ENCODE measurements at regions not wholly inside any gene's neighbourhood (a gene's known extent, or its start where the extent isn't known, plus 50 kb on each side); places are given as distances from the start of the nearest gene placed in this dataset.

DNA sequence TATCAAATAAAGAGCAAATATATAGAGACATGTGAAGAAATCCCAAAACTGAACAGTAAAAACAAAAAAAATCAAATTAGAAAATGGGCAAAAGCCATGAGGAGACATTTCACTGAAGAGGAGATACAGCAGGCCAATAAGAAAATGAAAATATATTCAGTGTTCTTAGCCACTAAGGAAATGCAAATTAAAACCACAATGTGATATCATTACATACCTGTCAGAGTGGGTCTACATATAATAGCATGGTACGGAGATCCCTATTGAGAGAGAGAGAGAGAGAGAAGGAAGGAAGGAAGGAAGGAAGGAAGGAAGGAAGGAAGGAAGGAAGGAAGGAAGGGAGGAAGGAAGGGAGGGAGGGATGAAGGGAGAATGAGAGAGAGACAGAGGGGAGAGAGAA is 707.0 kb upstream of the ACTRT1 start:
- H3K9me3 ChIP-seq, result no peaks in the 10 kb centered on the region
- H3K27me3 ChIP-seq, result no peaks in the 10 kb centered on the region
- WGBS, 4 donors, result 57 to 83% (median 70%) methylated on average over 1 of the region's 1 CpG
- intact Hi-C loops (cut with DNase I), result no loop called here
- no peaks in the 10 kb centered on the region for H3K4me1 ChIP-seq
- no peak overlapping the region for H3K4me3 ChIP-seq
- ATAC-seq (no peak), DNase-seq (no peak)
- TF ChIP-seq POLR2A (IDR thresholded peaks at IDR 0.05), result no peak
- TF ChIP-seq, protein P1, sequence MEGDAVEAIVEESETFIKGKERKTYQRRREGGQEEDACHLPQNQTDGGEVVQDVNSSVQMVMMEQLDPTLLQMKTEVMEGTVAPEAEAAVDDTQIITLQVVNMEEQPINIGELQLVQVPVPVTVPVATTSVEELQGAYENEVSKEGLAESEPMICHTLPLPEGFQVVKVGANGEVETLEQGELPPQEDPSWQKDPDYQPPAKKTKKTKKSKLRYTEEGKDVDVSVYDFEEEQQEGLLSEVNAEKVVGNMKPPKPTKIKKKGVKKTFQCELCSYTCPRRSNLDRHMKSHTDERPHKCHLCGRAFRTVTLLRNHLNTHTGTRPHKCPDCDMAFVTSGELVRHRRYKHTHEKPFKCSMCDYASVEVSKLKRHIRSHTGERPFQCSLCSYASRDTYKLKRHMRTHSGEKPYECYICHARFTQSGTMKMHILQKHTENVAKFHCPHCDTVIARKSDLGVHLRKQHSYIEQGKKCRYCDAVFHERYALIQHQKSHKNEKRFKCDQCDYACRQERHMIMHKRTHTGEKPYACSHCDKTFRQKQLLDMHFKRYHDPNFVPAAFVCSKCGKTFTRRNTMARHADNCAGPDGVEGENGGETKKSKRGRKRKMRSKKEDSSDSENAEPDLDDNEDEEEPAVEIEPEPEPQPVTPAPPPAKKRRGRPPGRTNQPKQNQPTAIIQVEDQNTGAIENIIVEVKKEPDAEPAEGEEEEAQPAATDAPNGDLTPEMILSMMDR (IDR thresholded peaks at IDR 0.05), result no peak
- no peaks in the 10 kb centered on the region for H3K36me3 ChIP-seq
- no peak overlapping the region for H3K27ac ChIP-seq

GRCh38 chrX:128754130-128754529 is 701.9 kb upstream of the ACTRT1 start:
- DNase-seq (no peak), ATAC-seq (no peak)
- Histone ChIP-seq H3K27me3 (no peaks in the 10 kb centered on the region), H3K4me3 (no peak overlapping the region), H3K27ac (no peak overlapping the region), H3K4me1 (no peaks in the 10 kb centered on the region), H3K9me3 (no peaks in the 10 kb centered on the region), H3K36me3 (no peaks in the 10 kb centered on the region)
- TF ChIP-seq, protein P1 (IDR thresholded peaks at IDR 0.05), result no peak
- TF ChIP-seq POLR2A (IDR thresholded peaks at IDR 0.05), result no peak
- intact Hi-C loops (cut with DNase I), result no loop called here

DNA sequence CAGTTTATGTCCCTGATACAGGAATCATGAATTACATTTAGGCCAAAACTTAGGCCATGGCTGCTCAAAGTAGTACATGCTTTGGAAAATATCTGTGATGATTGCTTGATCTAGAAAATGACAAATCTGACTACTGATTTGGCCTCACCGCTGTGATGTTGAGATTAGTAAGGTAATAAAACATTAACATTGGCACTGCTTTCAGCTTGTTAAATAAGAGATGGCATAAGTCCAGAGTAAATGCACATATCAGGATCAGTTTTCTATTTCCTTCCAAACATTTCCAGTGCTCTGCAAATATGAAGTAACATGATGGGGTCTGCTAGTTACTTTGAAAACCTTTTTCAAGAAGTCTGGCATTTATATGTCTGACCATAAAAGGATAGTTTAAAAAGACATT is 687.3 kb upstream of the ACTRT1 start:
- intact Hi-C loops (cut with DNase I), result no loop called here
- H3K27me3 ChIP-seq, result no peaks in the 10 kb centered on the region
- ATAC-seq, result no peak
- no peaks in the 10 kb centered on the region for H3K36me3 ChIP-seq
- WGBS, 4 donors, result 62 to 78% (median 73%) methylated on average over 1 of the region's 1 CpG
- no peak for DNase-seq
- H3K9me3 ChIP-seq, result no peaks in the 10 kb centered on the region
- TF ChIP-seq, protein P1 (IDR thresholded peaks at IDR 0.05), result no peak
- TF ChIP-seq POLR2A (IDR thresholded peaks at IDR 0.05), result no peak
- no peaks in the 10 kb centered on the region for H3K4me1 ChIP-seq
- H3K27ac ChIP-seq, result no peak overlapping the region
- H3K4me3 ChIP-seq, result no peak overlapping the region

DNA sequence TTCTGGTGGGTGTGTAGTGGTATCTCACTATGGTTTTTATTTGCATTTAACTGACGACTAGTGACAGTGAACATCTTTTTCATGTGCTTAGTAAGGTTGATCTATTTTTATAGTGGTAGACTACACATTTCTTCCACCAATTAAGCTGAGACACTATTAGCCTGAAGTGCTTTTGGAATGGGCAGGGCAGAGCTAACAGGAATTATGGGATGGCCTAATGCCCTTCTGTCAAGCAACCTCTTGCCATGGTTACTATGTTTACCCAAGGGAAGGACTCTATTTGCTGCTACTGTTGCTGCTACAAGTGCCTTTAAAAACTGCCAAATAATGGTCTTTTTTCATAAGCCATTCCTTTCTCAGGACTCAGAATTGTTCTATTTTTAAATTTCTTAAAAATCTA is 676.7 kb upstream of the ACTRT1 start:
- H3K9me3 ChIP-seq, result no peaks in the 10 kb centered on the region
- DNase-seq (no peak), ATAC-seq (no peak)
- H3K4me1 ChIP-seq, result no peaks in the 10 kb centered on the region
- H3K27ac ChIP-seq, result no peak overlapping the region
- intact Hi-C loops (cut with DNase I), result no loop called here
- TF ChIP-seq, protein P1 (IDR thresholded peaks at IDR 0.05), result no peak
- TF ChIP-seq POLR2A (IDR thresholded peaks at IDR 0.05), result no peak
- no peaks in the 10 kb centered on the region for H3K36me3 ChIP-seq
- no peaks in the 10 kb centered on the region for H3K27me3 ChIP-seq
- no peak overlapping the region for H3K4me3 ChIP-seq
- 66 to 88% (median 79%) methylated on average over 1 of the region's 1 CpG for WGBS, 4 donors

All from heart left ventricle (tissue), 16 donors.